CD14-positive monocyte (primary cell): ENCODE measurements at regions not wholly inside any gene's neighbourhood (a gene's known extent, or its start where the extent isn't known, plus 50 kb on each side); places are given as distances from the start of the nearest gene placed in this dataset.
A peak's percentile ranks its signal among the peaks of the same experiment; 100 is the strongest.

Experiments
- DNase-seq, 3 donors: peaks; one replicate each; pipeline ENCODE4 v3.0.0-alpha.2; 2011 to 2022
- H2AFZ ChIP-seq: 2 replicates; pipeline ENCODE4 v1.6.0; 2012; ENCODE audit warnings: mild to moderate bottlenecking, low read depth, low read length, inconsistent platforms; ENCODE audit not compliant: insufficient read depth, poor library complexity, severe bottlenecking
- H3K27ac ChIP-seq, 2 donors: 1 replicate in 1 of 2; 2 replicates in 1 of 2; pipeline ENCODE4 v1.5.1; 2012 to 2013; ENCODE audit warnings: low read length in 2 of 2, control low read depth in 1 of 2, inconsistent platforms in 1 of 2, low read depth in 1 of 2, mild to moderate bottlenecking in 1 of 2
- H3K27me3 ChIP-seq, 2 donors: one replicate each; pipeline versions ENCODE4 v1.6.0 to v1.6.1; 2011 to 2013; ENCODE audit warnings: low read length in 2 of 2; ENCODE audit not compliant: control insufficient read depth in 2 of 2, insufficient read depth in 2 of 2
- H3K36me3 ChIP-seq, 2 donors: replicated peaks in 1 of 2; 1 replicate in 1 of 2; 2 replicates in 1 of 2; pipeline versions ENCODE4 v1.5.1 to v1.6.1; 2012 to 2013; ENCODE audit warnings: low read length in 2 of 2, control low read depth in 1 of 2, inconsistent platforms in 1 of 2, mild to moderate bottlenecking in 1 of 2; ENCODE audit not compliant: insufficient read depth in 2 of 2, control insufficient read depth in 1 of 2
- H3K4me1 ChIP-seq, 2 donors: 1 replicate in 1 of 2; 2 replicates in 1 of 2; pipeline versions ENCODE4 v1.5.1 to v1.6.1; 2012 to 2013; ENCODE audit warnings: low read length in 2 of 2, control low read depth in 1 of 2, inconsistent platforms in 1 of 2, mild to moderate bottlenecking in 1 of 2, moderate library complexity in 1 of 2; ENCODE audit not compliant: insufficient read depth in 2 of 2, control insufficient read depth in 1 of 2
- H3K4me2 ChIP-seq: replicated peaks from 2 replicates; pipeline ENCODE3; 2012; ENCODE audit warnings: low read length, moderate library complexity, mild to moderate bottlenecking; ENCODE audit not compliant: poor library complexity, severe bottlenecking; ENCODE audit errors: extremely low read depth
- H3K4me3 ChIP-seq, 3 experiments: fragments of 200-600 bp in 1 of 3; sonication (generic) in 1 of 3; replicated peaks in 1 of 3; 1 replicate in 2 of 3; 2 replicates in 1 of 3; pipeline ENCODE4 v1.5.1; 2011 to 2013; ENCODE audit warnings: low read length in 3 of 3, mild to moderate bottlenecking in 3 of 3, control low read depth in 2 of 3, low read depth in 2 of 3, inconsistent platforms in 1 of 3, moderate library complexity in 1 of 3
- H3K79me2 ChIP-seq: 2 replicates; pipeline ENCODE4 v1.6.0; 2012; ENCODE audit warnings: mild to moderate bottlenecking, control low read depth, inconsistent platforms, low read length, moderate library complexity; ENCODE audit not compliant: insufficient read depth
- H3K9ac ChIP-seq: 2 replicates; pipeline ENCODE4 v1.6.0; 2017; ENCODE audit warnings: low read length, mild to moderate bottlenecking; ENCODE audit not compliant: insufficient read depth, poor library complexity, severe bottlenecking
- H3K9me3 ChIP-seq, 2 donors: replicated peaks in 1 of 2; 1 replicate in 1 of 2; 2 replicates in 1 of 2; pipeline versions ENCODE4 v1.5.1 to v1.6.1; 2012 to 2013; ENCODE audit warnings: low read length in 2 of 2, control low read depth in 1 of 2; ENCODE audit not compliant: control insufficient read depth in 1 of 2, insufficient read depth in 1 of 2
- H4K20me1 ChIP-seq: 2 replicates; pipeline ENCODE4 v1.6.0; 2012; ENCODE audit warnings: mild to moderate bottlenecking, low read length, control low read depth, moderate library complexity; ENCODE audit not compliant: insufficient read depth
- H3K27ac Mint-ChIP-seq, 7 donors: one replicate each; pipeline ENCODE4 v1.8.0; 2020; ENCODE audit warnings: mild to moderate bottlenecking in 7 of 7, mixed read lengths in 7 of 7, moderate library complexity in 6 of 7, inconsistent platforms in 2 of 7
- H3K27me3 Mint-ChIP-seq, 3 donors: one replicate each; pipeline ENCODE4 v1.8.0; 2021 to 2022; ENCODE audit warnings: low read depth in 3 of 3, mild to moderate bottlenecking in 3 of 3, mixed read lengths in 3 of 3, moderate library complexity in 3 of 3, inconsistent platforms in 1 of 3
- H3K36me3 Mint-ChIP-seq, 2 donors: one replicate each; pipeline ENCODE4 v1.8.0; 2020; ENCODE audit warnings: mixed read lengths in 2 of 2, inconsistent platforms in 1 of 2, mild to moderate bottlenecking in 1 of 2
- H3K4me1 Mint-ChIP-seq: one replicate; pipeline ENCODE4 v1.8.0; 2020; ENCODE audit warnings: mild to moderate bottlenecking, mixed read lengths
- H3K4me3 Mint-ChIP-seq, 2 donors: one replicate each; pipeline ENCODE4 v1.8.0; 2020; ENCODE audit warnings: mild to moderate bottlenecking in 2 of 2, mixed read lengths in 2 of 2, moderate library complexity in 1 of 2
- H3K9me3 Mint-ChIP-seq, 7 donors: one replicate each; pipeline ENCODE4 v1.8.0; 2020 to 2022; ENCODE audit warnings: mixed read lengths in 7 of 7, mild to moderate bottlenecking in 6 of 7, moderate library complexity in 6 of 7, inconsistent platforms in 2 of 7
- WGBS: methylation state at CpG from one replicate; pipeline ENCODE4 v1.1.5; 2013; ENCODE audit warnings: missing lambda C conversion rate; ENCODE audit not compliant: insufficient coverage; 5-methylcytosine and 5-hydroxymethylcytosine counted together
- intact Hi-C, 2 donors: fragments of 100-400 bp; cut with micrococcal nuclease; formaldehyde crosslinking; loops; one replicate each; pipeline versions ENCODE4 v1.15.0 to v1.15.1; 2023
- TF ChIP-seq, protein P1 (sequence below): fragments of 200-600 bp; IDR thresholded peaks from one replicate; pipeline ENCODE4 v1.8.0; 2022; ENCODE audit warnings: antibody characterized with exemption, mild to moderate bottlenecking

DNA sequence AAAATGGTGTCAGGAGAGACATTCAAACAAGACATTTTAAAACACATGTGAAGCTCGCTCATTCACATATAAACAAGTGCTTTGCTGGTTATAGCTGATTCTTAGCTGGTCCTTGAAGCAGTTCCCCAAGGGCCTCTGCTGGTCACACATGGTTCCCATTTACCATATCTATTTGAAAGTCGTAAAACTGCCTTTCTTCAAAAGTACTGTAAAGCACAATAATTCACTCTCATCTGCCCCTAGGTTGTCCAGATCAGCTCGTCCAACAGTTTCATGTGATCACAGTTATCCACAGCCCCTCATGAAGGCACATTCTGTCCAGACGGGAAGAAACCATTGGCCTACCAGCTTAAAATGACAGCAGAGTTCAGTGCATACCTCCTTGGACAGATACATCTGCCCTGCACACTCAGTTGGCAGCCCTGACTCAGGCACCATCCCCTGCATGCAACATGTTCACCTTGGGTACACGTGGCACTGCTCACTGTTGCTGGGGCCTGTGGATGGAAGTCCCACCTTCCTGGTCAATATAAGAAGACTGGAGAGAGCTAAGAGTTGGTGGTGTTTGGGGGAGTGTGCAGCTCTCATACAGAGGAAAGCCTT, 108.0 kb upstream of the HAAO start:
- Histone ChIP-seq H4K20me1 (no peaks in the 10 kb centered on the region), H3K9ac (no peak overlapping the region), H3K4me2 (no peak overlapping the region), H3K27ac (no peak overlapping the region), H3K4me3 (no peak overlapping the region), H2AFZ (no peak overlapping the region), H3K9me3 (no peaks in the 10 kb centered on the region), H3K4me1 (peaks cover 3 to 4% of the 10 kb centered on the region in 2 donors), H3K79me2 (no peaks in the 10 kb centered on the region), H3K36me3 (no peaks in the 10 kb centered on the region), H3K27me3 (no peaks in the 10 kb centered on the region)
- no peak for DNase-seq
- Mint-ChIP-seq H3K4me3 (no peak overlapping the region), H3K27me3 (peaks cover 0 to 14% (median 3%) of the 10 kb centered on the region in 3 donors), H3K27ac (no peak overlapping the region), H3K36me3 (no peaks in the 10 kb centered on the region), H3K9me3 (peaks cover 0 to under 1% (median 0%) of the 10 kb centered on the region in 7 donors), H3K4me1 (peaks cover 14% of the 10 kb centered on the region)
- whole genome bisulfite sequencing, result 96% methylated on average over 4 of the region's 5 CpGs
- intact Hi-C loops, result no loop called here
- TF ChIP-seq, protein P1, sequence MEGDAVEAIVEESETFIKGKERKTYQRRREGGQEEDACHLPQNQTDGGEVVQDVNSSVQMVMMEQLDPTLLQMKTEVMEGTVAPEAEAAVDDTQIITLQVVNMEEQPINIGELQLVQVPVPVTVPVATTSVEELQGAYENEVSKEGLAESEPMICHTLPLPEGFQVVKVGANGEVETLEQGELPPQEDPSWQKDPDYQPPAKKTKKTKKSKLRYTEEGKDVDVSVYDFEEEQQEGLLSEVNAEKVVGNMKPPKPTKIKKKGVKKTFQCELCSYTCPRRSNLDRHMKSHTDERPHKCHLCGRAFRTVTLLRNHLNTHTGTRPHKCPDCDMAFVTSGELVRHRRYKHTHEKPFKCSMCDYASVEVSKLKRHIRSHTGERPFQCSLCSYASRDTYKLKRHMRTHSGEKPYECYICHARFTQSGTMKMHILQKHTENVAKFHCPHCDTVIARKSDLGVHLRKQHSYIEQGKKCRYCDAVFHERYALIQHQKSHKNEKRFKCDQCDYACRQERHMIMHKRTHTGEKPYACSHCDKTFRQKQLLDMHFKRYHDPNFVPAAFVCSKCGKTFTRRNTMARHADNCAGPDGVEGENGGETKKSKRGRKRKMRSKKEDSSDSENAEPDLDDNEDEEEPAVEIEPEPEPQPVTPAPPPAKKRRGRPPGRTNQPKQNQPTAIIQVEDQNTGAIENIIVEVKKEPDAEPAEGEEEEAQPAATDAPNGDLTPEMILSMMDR, result no peak

DNA sequence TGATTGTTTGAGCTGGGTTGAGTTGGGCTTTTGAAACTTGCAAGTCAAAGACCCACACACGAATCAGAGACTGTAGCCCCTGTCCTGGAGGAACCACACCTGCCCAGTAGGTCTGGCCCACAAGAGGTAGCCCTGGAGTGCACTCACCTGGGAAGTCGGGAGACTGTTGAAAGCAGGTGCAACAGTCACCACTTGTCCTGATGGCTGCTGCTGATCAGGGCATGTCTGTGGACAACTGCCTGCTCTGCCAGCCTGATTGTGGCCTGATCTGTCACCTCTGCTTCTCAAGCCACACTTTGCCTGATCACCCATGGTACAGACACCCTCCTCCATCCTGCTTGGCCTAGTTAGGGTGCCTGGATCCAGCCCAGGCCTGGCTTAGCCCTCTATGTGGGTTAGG, 105.0 kb upstream of the HAAO start:
- peak overlapping the region; percentile 39 for H2AFZ ChIP-seq
- H3K4me1 ChIP-seq, result no peaks in the 10 kb centered on the region
- Mint-ChIP-seq H3K36me3 (no peaks in the 10 kb centered on the region), H3K9me3 (peaks cover 0 to 3% (median 0%) of the 10 kb centered on the region in 7 donors), H3K4me3 (no peak overlapping the region), H3K27ac (no peak overlapping the region), H3K4me1 (peaks cover 8% of the 10 kb centered on the region), H3K27me3 (peaks cover 0 to 9% (median 0%) of the 10 kb centered on the region in 3 donors)
- no peaks in the 10 kb centered on the region for H3K36me3 ChIP-seq
- H3K27ac ChIP-seq, result no peak overlapping the region
- H3K4me2 ChIP-seq, result no peak overlapping the region
- no peaks in the 10 kb centered on the region for H3K27me3 ChIP-seq
- no peak for DNase-seq
- no peak overlapping the region for H3K4me3 ChIP-seq
- 100% methylated on average over 2 of the region's 2 CpGs for WGBS
- intact Hi-C loops, result no loop called here
- H3K79me2 ChIP-seq, result no peaks in the 10 kb centered on the region
- H3K9me3 ChIP-seq, result no peaks in the 10 kb centered on the region
- no peak overlapping the region for H3K9ac ChIP-seq
- TF ChIP-seq, protein P1, result no peak
- no peaks in the 10 kb centered on the region for H4K20me1 ChIP-seq
